Glutamatergic neuron (in vitro differentiated cells): ENCODE measurements at regions not wholly inside any gene's neighbourhood (a gene's known extent, or its start where the extent isn't known, plus 50 kb on each side); places are given as distances from the start of the nearest gene placed in this dataset.

ENCODE experiments used
- DNase-seq: peaks from one replicate; pipeline ENCODE4 v3.0.0; 2022
- H3K27ac Mint-ChIP-seq: one replicate; pipeline ENCODE4 v1.8.0; 2020; ENCODE audit warnings: mild to moderate bottlenecking, mixed read lengths, inconsistent platforms; ENCODE audit not compliant: unreplicated experiment
- H3K27me3 Mint-ChIP-seq: one replicate; pipeline ENCODE4 v1.8.0; 2020; ENCODE audit warnings: mild to moderate bottlenecking, moderate library complexity, mixed read lengths, inconsistent platforms; ENCODE audit not compliant: unreplicated experiment
- H3K36me3 Mint-ChIP-seq: one replicate; pipeline ENCODE4 v1.8.0; 2020; ENCODE audit warnings: mild to moderate bottlenecking, mixed read lengths, inconsistent platforms; ENCODE audit not compliant: unreplicated experiment
- H3K4me1 Mint-ChIP-seq: one replicate; pipeline ENCODE4 v1.8.0; 2020; ENCODE audit warnings: mild to moderate bottlenecking, low read depth, mixed read lengths, inconsistent platforms; ENCODE audit not compliant: unreplicated experiment
- H3K4me3 Mint-ChIP-seq: one replicate; pipeline ENCODE4 v1.8.0; 2020; ENCODE audit warnings: mild to moderate bottlenecking, mixed read lengths, inconsistent platforms; ENCODE audit not compliant: unreplicated experiment
- H3K9me3 Mint-ChIP-seq: one replicate; pipeline ENCODE4 v1.8.0; 2020; ENCODE audit warnings: mild to moderate bottlenecking, moderate library complexity, mixed read lengths, inconsistent platforms; ENCODE audit not compliant: unreplicated experiment
- CTCF ChIP-seq: fragments of 200-600 bp; sonication (generic); IDR thresholded peaks from one replicate; pipeline ENCODE4 v1.5.0; 2021; ENCODE audit not compliant: partially characterized antibody, unreplicated experiment

- peaks cover 2% of the 10 kb centered on the region for H3K36me3 Mint-ChIP-seq
- peaks cover 1% of the 10 kb centered on the region for H3K9me3 Mint-ChIP-seq
- peaks cover 2% of the 10 kb centered on the region for H3K27me3 Mint-ChIP-seq
- no peak for DNase-seq
- no peaks in the 10 kb centered on the region for H3K4me1 Mint-ChIP-seq
- H3K27ac Mint-ChIP-seq: no peak overlapping the region
- no peak overlapping the region for H3K4me3 Mint-ChIP-seq
- TF ChIP-seq CTCF: no peak
These were observed 315.5 kb upstream of the FLRT2 start for GRCh38 chr14:85214471-85214870.

DNA sequence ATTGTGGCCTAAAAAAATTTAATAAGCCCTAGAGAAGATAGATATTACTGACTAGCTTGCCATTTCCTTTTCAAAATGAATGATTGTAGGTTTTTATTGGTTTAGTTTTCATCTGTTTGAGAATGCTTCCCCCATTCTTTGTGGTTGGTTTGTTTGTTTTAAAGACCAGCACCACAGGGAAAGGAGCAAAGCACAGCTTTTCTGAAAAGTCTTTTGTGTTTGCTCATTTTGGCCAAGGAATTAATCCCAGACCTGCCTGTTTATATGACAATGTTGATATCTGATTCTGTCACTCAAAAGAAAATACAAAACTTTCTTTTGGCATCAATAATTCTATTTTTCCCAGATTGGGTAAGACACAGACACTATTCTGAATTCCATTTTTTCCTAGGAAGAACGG, 312.5 kb upstream of the FLRT2 start:
- H3K4me1 Mint-ChIP-seq: no peaks in the 10 kb centered on the region
- peaks cover 6% of the 10 kb centered on the region for H3K36me3 Mint-ChIP-seq
- TF ChIP-seq CTCF: no peak
- no peak overlapping the region for H3K27ac Mint-ChIP-seq
- no peak overlapping the region for H3K4me3 Mint-ChIP-seq
- peaks cover 2% of the 10 kb centered on the region for H3K27me3 Mint-ChIP-seq
- no peak for DNase-seq
- H3K9me3 Mint-ChIP-seq: no peaks in the 10 kb centered on the region

GRCh38 chr14:85218982-85219381, 311.0 kb upstream of the FLRT2 start:
- no peaks in the 10 kb centered on the region for H3K9me3 Mint-ChIP-seq
- DNase-seq: no peak
- peaks cover 2% of the 10 kb centered on the region for H3K27me3 Mint-ChIP-seq
- H3K27ac Mint-ChIP-seq: no peak overlapping the region
- no peak for TF ChIP-seq CTCF
- no peaks in the 10 kb centered on the region for H3K4me1 Mint-ChIP-seq
- H3K4me3 Mint-ChIP-seq: no peak overlapping the region
- H3K36me3 Mint-ChIP-seq: peaks cover 6% of the 10 kb centered on the region

GRCh38 chr14:85221832-85222231, 308.1 kb upstream of the FLRT2 start:
- TF ChIP-seq CTCF: no peak
- no peaks in the 10 kb centered on the region for H3K9me3 Mint-ChIP-seq
- no peak overlapping the region for H3K4me3 Mint-ChIP-seq
- peaks cover 1% of the 10 kb centered on the region for H3K4me1 Mint-ChIP-seq
- peaks cover 6% of the 10 kb centered on the region for H3K36me3 Mint-ChIP-seq
- H3K27ac Mint-ChIP-seq: no peak overlapping the region
- no peak for DNase-seq
- peaks cover 5% of the 10 kb centered on the region for H3K27me3 Mint-ChIP-seq

DNA sequence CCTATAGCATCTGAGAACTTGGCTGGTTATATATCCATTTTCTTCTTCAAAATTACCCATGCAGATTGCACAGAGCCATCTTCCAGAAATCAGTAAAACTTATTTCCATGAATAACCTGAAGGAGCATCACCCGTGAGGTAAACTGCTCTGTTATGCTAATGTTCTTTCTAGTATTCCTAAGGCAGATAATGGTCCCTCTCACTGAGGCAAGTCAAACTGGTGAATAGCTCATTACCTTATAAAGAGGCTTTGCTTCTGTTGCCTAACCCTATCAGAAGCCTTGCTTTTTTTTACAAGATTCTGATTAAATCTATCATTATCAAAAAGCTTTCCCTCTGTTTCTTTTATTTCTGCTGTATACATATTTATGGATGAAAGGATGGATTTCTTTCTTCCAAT, 307.6 kb upstream of the FLRT2 start:
- Mint-ChIP-seq H3K27me3 (peaks cover 4% of the 10 kb centered on the region), H3K36me3 (peaks cover 6% of the 10 kb centered on the region), H3K27ac (no peak overlapping the region), H3K4me1 (peaks cover 5% of the 10 kb centered on the region), H3K4me3 (no peak overlapping the region), H3K9me3 (no peaks in the 10 kb centered on the region)
- no peak for TF ChIP-seq CTCF
- DNase-seq: no peak
